ENCODE measurements at regions not wholly inside any gene's neighbourhood (a gene's known extent, or its start where the extent isn't known, plus 50 kb on each side); places are given as distances from the start of the nearest gene placed in this dataset.
A peak's percentile ranks its signal among the peaks of the same experiment; 100 is the strongest.

DNA sequence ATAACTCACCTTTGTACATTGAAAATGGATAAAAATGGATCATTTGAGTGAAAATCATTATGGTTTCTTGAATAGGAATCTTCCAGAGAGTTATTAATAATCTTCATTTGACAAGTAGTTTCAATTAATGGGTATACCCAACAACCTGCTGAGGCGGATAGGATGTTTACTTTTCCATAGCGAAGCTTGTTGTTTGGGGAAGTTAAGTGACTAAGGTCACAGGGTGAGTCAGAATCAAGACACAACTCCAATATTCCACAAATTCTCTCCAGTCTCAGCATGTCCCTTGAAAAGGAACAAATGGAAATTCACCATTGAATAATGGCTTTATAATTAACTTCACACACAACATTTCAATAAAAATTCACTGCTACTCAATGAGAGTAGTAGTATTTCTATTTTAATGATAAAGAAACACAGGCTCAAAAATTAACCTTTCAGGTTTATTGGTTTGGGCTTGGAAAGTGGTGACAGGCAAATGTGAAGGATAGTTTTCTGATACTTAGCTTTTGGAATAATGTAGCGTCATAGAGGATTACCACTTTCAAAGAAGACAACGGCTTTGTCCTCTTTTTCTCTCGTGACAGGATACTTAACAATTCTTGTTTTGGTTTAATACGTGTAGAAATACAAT lies 211.3 kb downstream of the GPD2 start:
- TF ChIP-seq, protein P1, sequence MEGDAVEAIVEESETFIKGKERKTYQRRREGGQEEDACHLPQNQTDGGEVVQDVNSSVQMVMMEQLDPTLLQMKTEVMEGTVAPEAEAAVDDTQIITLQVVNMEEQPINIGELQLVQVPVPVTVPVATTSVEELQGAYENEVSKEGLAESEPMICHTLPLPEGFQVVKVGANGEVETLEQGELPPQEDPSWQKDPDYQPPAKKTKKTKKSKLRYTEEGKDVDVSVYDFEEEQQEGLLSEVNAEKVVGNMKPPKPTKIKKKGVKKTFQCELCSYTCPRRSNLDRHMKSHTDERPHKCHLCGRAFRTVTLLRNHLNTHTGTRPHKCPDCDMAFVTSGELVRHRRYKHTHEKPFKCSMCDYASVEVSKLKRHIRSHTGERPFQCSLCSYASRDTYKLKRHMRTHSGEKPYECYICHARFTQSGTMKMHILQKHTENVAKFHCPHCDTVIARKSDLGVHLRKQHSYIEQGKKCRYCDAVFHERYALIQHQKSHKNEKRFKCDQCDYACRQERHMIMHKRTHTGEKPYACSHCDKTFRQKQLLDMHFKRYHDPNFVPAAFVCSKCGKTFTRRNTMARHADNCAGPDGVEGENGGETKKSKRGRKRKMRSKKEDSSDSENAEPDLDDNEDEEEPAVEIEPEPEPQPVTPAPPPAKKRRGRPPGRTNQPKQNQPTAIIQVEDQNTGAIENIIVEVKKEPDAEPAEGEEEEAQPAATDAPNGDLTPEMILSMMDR (conservative IDR thresholded peaks at IDR 0.05; ENCODE audit: low read depth, low read length) = no peak
- DNase-seq (ENCODE audit: low read depth) = no peak
- no peak overlapping the region for H3K4me3 ChIP-seq (ENCODE audit: low read depth, low read length)

DNA sequence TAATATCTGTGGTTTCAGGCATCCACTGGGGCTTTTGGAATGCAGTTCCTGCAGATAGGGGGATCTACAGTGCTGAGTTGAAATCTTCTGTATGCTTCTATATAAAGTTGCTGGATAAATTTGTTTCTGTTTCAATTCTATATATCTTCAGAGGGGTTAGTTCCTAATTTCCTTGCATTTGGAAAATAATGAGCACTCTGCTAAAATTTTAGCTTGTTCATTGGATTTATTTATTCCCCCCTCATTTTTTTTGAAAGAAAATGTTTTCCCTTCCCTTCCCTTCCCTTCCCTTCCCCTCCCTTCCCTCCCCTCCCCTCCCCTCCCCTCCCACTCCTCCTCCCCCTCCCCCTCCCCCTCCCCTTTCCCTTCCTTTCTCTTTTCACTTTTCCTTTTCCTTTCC lies 212.3 kb downstream of the GPD2 start:
- no peak for DNase-seq (ENCODE audit: low read depth)
- no peak overlapping the region for H3K4me3 ChIP-seq (ENCODE audit: low read depth, low read length)
- TF ChIP-seq, protein P1 (conservative IDR thresholded peaks at IDR 0.05; ENCODE audit: low read depth, low read length) = no peak

DNA sequence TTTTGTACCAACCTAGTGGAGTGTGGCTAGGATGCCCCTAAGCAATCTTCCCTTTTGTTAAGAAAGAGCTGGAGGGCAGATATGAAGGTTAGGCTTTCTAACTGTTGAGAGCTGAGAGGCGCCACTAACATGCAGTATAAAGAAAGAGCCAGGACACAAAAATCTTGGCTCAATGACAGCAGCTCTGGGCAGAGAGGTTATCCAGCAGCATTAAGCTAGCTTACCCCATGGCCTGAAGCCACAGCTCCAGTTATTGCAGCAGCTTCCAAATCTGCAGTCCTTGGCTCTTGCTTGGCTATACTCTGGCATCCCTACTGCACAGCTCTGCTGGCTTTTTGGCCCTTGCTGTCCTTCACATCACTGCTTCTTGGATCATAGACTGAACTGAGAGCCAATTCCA lies 213.4 kb downstream of the GPD2 start:
- TF ChIP-seq, protein P1 (conservative IDR thresholded peaks at IDR 0.05; ENCODE audit: low read depth, low read length) = no peak
- no peak for DNase-seq (ENCODE audit: low read depth)
- no peak overlapping the region for H3K4me3 ChIP-seq (ENCODE audit: low read depth, low read length)

DNA sequence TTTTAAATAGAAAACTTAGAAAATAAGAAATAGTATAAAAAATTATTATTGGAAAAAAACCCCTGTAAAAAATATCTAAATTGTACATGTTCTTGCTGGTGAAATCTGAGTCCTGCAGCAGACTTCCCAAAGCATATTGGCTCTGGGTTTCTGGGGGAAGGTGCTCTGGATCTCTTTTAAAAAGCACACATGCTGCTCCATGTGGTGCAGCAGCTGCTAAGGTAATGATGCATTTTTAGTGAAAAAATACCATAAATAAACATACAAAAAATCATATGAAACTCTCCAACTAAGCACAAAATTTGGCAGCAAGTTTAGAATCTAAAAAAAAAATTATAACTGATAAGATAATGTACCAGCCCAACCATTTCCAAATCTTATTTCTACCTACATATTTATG lies 216.5 kb downstream of the GPD2 start:
- H3K4me3 ChIP-seq (ENCODE audit: low read depth, low read length) = no peak overlapping the region
- DNase-seq (ENCODE audit: low read depth) = no peak
- TF ChIP-seq, protein P1 (conservative IDR thresholded peaks at IDR 0.05; ENCODE audit: low read depth, low read length) = no peak

DNA sequence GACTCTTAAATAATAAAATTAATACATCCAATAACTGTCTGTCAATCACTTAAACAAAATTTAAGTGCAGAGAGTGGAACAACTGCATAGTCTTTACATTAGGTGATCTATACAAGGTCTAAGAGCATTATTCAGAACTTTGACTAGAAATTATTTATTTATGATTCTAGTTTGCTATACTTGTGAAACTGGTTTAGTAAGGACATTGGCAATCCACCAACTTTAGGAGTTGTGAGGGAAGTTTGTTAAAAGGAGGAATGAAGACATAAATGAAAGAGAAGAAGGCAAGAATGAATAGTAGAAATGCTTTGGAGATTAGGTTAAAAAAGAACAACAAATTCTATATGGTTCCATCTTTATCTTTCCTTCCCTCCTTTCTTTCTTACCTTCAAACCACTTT lies 217.5 kb downstream of the GPD2 start:
- no peak overlapping the region for H3K4me3 ChIP-seq (ENCODE audit: low read depth, low read length)
- DNase-seq (ENCODE audit: low read depth) = no peak
- TF ChIP-seq, protein P1 (conservative IDR thresholded peaks at IDR 0.05; ENCODE audit: low read depth, low read length) = no peak

DNA sequence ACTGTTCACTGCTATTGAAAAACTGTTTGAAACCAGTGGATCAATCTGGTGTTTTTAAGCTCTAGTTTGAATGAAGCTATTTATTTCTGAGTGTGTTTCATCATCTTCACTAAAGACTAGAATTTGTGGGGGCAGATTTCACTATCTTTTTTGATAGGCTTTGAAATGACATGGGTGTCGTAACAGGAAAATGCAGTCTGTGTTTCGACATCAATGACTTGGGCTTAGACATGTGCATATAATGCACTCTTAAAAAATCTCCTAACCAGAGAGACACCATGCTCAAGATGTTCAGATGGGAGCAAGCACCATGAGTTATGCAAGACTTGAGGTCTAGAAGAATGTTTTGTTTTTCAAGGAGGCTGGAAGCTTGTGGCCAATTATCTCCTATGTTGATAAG lies 221.6 kb downstream of the GPD2 start:
- TF ChIP-seq, protein P1 (conservative IDR thresholded peaks at IDR 0.05; ENCODE audit: low read depth, low read length) = no peak
- peak; percentile 4 for DNase-seq (ENCODE audit: low read depth)
- H3K4me3 ChIP-seq (ENCODE audit: low read depth, low read length) = no peak overlapping the region

DNA sequence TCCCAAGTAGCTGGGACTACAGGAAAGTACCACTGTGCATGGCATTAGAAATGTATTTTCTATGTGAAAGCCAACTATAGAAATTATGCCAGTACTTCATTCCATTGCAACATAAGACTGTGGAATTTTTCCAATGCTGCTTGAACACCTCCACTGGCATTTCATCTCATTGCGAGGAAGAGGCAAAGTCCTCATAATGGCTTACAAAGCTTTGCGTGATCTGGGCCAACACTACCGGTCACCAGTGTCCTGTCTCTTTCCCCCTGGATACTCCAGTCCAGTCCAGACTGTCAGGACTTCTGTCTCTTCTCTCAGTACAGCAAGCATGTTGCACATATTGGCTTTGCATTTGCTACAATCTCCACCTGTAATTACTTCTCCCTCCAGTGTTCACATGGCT lies 223.5 kb downstream of the GPD2 start:
- no peak overlapping the region for H3K4me3 ChIP-seq (ENCODE audit: low read depth, low read length)
- no peak for DNase-seq (ENCODE audit: low read depth)
- TF ChIP-seq, protein P1 (conservative IDR thresholded peaks at IDR 0.05; ENCODE audit: low read depth, low read length) = no peak
